Renal cortex interstitium (tissue), 11 donors: ENCODE measurements at regions not wholly inside any gene's neighbourhood (a gene's known extent, or its start where the extent isn't known, plus 50 kb on each side); places are given as distances from the start of the nearest gene placed in this dataset.

Source experiments
- DNase-seq, 11 donors: peaks; one replicate each; pipeline ENCODE4 v3.0.0-alpha.2; 2013; ENCODE audit warnings: low read depth in 9 of 11, low spot score in 4 of 11; ENCODE audit errors: extremely low read depth in 1 of 11

DNA sequence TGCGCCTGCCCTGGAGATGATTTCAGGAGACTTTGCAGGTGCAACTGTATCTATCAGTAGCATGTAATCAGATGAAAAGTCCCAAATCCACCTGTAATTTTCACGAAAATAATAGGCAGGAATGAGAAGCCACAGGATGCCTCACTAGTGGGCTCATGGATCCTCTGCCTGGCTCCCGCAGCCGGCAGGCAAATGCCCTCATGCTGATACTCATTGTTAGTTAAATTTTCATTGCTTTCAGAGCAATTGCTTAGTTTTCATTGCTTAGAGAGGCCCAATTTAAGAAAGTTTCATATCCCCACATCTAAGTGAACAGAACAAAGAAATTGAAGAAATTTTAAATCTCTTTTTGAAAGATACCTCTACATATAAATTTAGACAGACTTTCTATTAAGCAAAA lies 57.6 kb upstream of the CTDP1 start:
- no peak for DNase-seq

GRCh38 chr18:79624356-79625170 lies 55.0 kb upstream of the CTDP1 start:
- DNase-seq: no peak

GRCh38 chr18:79625195-79625923 lies 54.2 kb upstream of the CTDP1 start:
- DNase-seq: no peak

DNA sequence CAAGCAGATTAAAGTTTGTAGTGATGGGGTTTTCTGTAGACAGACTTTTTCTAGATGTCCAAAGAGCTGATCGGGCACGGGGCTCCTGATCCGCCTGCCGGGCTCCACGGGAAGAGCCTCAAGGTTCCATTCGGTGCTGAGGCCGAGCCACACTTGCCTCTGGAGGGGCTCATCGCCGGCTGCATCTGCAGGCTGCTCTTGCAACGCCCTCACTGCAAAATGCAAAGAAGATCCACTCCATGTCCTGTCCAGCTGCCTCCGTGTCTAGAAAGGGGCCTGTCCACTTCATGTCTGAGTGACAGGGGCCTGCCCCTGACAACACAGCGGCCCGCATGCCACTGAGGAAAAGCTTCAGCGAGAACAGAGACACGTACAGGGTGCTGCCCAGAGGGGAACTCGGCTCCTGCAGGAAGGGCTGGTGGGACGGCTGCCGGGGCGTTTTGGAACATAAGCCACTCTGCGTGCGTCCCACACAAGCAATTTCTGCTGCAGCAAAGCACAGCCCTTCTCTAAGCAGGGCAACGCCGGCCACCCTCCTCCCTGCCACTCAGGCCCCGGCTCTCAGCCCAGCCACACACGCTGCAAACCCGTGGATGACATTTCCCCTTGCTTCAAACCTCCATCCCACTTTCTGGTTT lies 53.6 kb upstream of the CTDP1 start:
- no peak for DNase-seq

- DNase-seq: no peak
These were observed 52.5 kb upstream of the CTDP1 start for GRCh38 chr18:79626905-79627749.

DNA sequence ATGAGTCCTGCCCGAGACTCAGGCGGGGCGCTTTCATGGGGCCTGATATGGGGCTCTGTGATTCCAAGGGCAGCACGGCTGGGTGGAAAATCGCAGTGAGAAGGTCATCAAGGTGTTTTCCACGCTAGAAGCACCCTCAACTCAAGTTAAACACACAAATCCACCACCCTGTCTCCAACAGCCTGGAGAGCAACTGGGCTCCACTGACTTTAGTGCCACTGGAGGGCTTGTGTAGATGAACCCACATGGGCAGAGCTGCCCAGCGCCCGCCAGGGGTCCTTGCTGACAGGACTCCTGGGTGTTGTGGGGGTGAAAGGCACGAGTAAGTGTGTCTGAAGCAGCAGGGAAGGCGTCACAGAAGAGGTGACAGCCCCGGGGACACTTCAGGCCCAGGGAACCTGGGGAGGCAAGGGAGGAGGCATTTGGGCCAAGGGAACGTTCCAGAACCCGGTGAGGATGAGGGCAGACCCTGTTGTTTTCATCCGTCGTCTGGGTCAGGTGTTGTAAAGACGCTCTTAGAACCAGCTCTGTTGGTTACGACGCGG lies 51.8 kb upstream of the CTDP1 start:
- no peak for DNase-seq

DNA sequence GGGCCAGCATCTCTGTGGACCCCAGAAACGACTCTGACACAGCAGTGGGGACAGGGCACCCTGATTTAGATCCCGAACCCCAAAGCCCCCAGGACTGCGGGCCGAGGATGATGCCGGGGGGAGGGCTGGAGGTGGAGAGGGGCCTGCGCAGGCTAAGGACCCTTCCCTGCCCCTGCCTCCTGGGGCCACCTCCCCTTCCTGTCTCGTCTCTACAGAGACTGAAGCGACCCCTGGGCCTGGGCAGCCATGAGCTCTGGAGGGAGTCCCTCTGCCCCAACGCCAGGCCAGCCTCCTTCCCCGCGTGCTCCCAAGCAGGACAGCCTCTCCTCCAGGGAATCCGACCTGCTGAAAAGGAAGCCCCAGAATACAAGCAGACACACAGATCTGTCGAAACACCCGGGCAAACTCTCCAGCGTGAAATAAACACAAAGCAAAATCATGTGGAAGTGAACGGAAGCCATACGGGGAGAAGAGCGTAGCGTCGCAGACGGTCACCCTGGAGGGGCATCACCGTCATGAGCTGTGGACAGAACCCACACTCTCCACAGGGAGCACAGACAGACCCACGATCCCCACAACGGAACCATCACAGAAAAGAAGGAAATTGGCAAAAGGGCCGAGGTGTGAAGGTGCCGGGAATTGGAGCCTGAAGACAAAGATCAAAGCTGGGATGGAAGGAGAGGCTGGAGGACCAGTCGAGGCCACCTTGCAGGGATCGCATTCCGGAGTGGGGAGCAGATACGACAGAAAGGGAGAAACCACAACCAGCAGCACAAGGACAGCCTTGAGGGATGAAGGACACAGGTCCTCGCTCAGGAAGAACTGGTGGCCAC lies 51.0 kb upstream of the CTDP1 start:
- no peak for DNase-seq

GRCh38 chr18:79629249-79629558 lies 50.4 kb upstream of the CTDP1 start:
- DNase-seq: no peak

- DNase-seq: no peak
These were observed 50.0 kb upstream of the CTDP1 start for GRCh38 chr18:79629606-79630005.
